Stimulated activated CD4-positive, alpha-beta T cell treated with anti-CD3 and anti-CD28 coated beads, TNF-alpha, amount 100 ng/mL, for 4 hours (primary cell): ENCODE measurements at regions not wholly inside any gene's neighbourhood (a gene's known extent, or its start where the extent isn't known, plus 50 kb on each side); places are given as distances from the start of the nearest gene placed in this dataset.

ENCODE experiments used
- DNase-seq, 3 experiments: peaks; one replicate each; pipeline ENCODE4 v3.0.0-alpha.2; 2020; ENCODE audit warnings: low read depth in 3 of 3

DNA sequence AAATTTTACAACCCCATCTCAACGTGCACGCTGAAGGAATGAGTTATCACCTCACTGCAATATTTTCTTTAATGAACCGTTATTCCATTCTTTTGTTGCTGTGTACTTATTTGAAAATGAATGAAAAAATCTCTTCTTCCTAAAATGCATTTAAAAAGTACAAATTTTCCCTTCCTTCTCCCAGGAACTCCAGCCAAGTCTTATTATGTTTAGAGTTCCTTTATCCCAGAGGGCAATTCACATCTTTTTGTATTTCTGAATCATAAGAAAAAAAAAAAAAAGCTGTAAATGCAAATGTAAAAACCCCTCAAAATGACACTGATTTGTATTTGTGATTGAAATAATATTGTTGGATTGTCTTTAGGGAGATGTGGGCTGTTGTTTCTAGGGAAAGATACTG lies 2194.3 kb upstream of the CELF4 start:
- no peak for DNase-seq

DNA sequence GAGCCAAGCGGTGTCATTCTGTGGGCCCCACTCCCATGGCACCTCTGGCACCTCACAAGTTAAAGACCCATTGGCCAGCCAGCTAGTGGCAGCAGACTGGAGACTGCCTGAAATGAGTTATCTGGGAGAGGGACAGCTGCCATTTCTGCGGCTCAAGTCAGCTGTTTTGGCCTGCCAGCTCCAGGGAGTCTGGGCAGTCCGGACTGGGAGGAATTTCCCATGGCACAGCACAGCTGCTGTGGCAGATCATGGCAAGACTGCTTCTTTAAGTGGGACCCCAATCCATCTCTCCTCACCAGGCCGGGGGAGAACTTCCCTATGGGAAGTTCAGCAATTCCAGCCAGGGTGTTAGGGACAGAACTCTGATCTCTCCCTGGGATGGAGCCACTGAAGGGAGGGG lies 2187.6 kb upstream of the CELF4 start:
- DNase-seq = no peak

DNA sequence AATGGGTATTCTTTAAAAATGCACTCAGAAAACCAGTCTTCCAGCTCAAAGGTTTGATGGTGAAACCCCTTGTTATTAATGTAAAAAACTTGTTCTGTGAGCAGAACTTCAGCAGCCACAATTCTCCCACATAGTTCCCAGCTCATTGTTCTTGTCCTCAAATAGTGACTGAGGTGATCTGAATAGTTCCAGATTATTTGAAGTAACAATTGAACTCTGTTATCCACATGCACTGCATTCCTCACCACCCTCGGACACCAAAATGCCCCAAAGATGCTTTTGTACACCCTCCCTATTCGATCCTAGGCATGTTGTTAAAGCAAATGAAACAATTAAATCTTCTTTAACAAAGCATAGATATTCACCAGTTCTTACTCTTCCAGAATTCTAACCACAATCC lies 2186.8 kb upstream of the CELF4 start:
- no peak for DNase-seq

DNA sequence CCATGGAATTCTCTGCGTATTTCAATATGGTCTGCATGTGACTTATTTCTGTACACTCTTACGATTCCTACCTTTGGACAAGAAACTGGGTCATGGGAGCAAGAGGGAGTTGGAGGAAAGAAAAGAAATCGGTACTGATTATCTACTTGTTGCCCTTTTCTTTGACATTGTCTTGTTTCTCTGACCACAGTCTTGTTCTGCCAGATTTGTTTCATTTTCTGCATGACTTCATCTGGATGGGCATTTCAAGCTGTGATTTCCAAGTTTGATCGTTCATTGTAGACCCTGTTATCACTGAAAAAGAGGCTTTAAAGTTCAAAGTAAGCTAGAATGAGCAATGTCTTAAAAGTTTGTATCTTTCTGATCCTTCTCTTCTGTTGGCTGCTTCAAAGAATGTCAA lies 2186.3 kb upstream of the CELF4 start:
- DNase-seq = no peak

- DNase-seq = no peak
Measured at GRCh38 chr18:39751161-39751560, 2185.6 kb upstream of the CELF4 start.

DNA sequence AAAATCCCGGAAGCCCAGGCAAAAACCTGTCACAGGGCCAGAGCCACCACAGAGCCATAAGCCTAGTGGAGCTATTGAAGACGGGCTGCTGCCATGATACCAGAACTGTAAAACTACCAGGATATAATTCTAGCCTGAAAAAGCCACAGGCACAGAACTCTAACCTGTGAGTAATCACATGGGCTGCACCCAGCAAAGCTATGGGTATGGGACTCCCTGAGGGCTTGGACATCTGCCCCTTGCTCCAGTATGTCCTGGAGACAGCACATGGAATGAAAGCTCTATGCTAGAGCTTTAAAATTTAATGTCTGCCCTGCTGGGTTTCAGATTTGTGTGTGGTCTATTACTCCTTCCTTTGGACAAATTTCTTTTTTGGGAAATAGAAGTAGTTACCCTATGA lies 2183.6 kb upstream of the CELF4 start:
- no peak for DNase-seq

GRCh38 chr18:39748727-39749126 lies 2183.1 kb upstream of the CELF4 start:
- DNase-seq = no peak

DNA sequence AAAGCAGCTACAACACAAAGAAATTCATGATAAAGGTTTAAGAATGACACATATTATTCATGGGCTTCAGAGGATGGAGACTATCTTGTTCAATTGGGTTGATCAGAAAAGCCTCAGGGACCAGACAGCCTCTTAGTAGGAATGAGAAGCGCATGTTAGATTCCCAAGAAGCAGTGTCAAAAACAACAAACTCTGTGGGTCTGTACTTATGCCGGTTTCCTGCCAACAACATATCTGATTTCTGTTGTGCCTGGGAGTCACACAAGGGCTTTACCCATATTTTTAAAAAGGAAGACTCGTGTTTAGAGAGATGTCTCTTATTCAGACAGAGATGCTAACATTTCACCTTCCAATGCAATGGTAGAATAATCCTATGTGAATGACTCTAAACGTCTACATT lies 2180.6 kb upstream of the CELF4 start:
- DNase-seq = no peak

DNA sequence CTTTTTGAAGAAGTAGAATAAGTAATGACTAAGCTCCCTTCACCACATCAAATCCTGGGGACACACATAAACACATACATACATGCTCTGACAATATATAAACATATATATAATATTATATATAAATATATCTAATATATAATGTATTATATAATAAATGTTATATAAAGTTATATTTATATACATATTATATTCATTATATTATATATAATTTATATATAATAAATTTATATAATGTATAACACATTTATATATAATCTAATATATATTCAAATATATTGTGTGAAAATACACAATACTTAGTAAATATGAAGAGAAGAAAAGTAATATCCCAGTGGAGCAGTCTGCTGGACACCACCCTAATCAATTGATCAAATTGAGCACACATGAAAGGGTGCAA lies 2177.9 kb upstream of the CELF4 start:
- DNase-seq = no peak

DNA sequence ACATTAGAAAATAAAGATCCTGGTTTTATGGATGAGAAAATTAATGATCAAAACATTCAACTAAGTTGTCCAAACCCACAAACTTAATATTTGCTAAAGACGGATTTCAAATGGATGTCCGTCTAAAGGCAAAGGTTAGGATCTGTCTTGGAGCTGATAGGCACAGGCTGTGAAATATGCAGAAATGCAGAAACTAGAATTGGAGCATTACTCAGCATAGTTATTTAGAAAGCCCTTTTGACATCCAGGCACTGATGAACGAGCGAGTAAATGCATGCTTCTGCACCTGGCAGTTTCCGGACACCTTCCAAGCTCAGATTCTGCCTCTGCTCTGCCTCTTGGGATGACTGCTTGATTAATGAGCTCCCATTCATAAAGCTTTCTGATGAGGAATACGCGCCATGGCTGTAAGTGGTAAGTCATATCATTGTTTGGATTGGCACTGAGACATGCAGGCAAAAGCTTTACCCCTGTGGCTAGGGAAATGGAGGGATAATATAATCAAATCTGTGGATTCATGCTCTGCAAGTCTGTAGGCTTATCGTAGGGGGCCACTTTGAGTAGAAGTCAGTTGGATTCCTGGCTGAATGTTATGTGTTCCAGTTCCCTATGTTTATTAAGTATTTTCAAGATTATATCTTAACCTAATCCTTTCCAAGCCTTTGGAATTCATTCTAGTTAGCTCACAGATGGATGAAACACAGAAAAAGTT lies 2176.3 kb upstream of the CELF4 start:
- DNase-seq = no peak

DNA sequence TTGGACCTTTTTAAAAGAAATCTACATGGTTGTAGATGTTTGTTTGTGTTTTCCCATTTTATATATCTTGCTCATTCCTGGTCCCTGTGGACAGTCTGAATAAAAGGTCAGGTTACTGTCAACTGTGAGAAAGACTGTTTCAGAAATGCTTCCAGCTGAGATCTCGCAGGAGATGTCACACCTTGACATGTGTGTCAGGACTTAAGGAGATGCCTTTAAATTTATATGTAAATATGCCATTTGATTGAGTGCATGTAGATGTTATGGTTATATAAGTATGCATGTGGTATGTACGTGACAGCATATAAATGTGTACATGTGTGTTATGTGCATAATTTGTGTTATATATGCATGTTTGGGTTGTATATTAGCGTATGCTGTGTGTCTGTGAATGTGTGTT lies 2172.3 kb upstream of the CELF4 start:
- no peak for DNase-seq

GRCh38 chr18:39732918-39733317 lies 2167.3 kb upstream of the CELF4 start:
- no peak for DNase-seq

- no peak for DNase-seq
Measured at GRCh38 chr18:39730606-39731005, 2165.0 kb upstream of the CELF4 start.

DNA sequence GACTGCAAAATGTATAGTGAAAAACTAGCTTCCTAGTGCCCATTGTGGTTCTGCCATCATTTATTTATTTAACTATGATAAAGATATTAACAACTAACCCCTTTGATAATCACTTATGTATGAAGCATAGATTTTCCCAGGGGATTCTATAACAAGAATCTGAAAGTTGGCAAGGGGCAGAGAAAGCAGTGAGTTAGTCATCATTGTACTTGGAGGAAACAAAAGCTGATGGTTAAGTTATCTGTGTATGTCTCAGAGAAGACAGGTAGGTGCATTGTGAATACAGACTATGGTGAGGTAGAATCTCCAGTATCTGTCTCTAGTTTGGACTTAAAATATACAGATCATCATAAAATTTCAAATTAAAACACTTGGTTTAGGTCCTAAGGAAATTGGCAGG lies 2159.1 kb upstream of the CELF4 start:
- DNase-seq = no peak

DNA sequence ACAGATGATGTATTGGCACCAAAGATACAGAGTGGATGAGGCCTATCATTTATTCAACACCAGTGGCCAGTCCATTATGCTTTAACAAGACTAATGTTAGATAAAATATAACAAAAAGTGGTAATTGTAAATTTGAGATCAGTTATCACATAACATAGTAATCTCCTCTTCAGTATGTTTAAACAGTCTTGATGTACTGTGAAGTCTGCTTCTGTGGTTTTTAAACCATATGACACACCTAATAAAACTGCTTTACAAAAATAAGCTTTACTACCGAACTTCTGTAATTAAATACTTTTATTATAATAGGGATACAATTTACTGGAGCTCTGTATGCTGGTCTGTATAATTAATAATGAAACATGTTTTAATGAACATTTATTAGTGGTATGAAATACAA lies 2156.1 kb upstream of the CELF4 start:
- DNase-seq = no peak

GRCh38 chr18:39713961-39714360 lies 2148.4 kb upstream of the CELF4 start:
- DNase-seq = no peak

GRCh38 chr18:39711701-39712100 lies 2146.1 kb upstream of the CELF4 start:
- no peak for DNase-seq

- no peak for DNase-seq
Measured at GRCh38 chr18:39705362-39705761, 2139.8 kb upstream of the CELF4 start.

DNA sequence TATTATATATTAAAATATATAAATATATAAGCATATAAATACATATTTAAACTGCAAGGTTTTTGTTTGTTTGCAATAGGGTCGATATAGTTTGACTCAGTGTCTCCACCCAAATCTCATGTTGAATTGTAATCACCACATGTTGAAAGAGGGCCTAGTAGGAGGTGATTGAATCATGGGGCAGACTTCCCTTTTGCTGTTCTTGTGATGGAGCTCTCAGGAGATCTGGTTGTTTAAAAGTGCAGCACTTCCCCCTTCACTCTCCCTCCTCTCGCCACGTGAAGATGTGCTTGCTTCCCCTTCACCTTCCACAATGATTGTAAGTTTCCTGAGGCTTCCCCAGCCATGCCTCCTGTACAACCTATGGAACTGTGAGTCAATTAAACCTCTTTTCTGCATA lies 2137.3 kb upstream of the CELF4 start:
- DNase-seq = no peak

DNA sequence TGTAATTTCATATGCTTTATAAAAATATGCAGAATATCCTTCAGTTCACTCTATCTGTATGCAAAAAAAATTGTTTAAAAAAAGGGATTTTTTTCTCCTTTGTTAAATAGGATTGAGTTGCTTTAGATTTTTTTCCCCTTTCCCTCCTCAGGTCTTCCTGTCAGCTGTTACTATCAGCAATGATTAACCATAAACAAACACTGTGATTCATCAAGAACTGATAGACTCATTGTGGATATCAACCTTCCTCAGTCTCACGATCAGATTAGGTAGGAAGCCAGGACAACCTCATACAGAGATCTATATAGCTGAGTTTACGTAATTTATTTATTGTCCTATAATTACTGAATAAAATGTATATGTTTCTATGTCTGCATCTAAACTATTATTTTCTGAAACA lies 2136.2 kb upstream of the CELF4 start:
- DNase-seq = no peak

GRCh38 chr18:39701055-39701783 lies 2135.6 kb upstream of the CELF4 start:
- no peak for DNase-seq

- no peak for DNase-seq
Measured at GRCh38 chr18:39699340-39699964, 2133.9 kb upstream of the CELF4 start.

GRCh38 chr18:39698436-39698835 lies 2132.8 kb upstream of the CELF4 start:
- no peak for DNase-seq
